Tibial nerve (tissue), 4 donors: ENCODE measurements at regions not wholly inside any gene's neighbourhood (a gene's known extent, or its start where the extent isn't known, plus 50 kb on each side); places are given as distances from the start of the nearest gene placed in this dataset.

Experiments used
- DNase-seq, 2 donors: peaks; one replicate each; pipeline ENCODE4 v3.0.0-alpha.2; 2019; ENCODE audit warnings: low spot score in 2 of 2
- H3K27ac ChIP-seq, 4 donors: fragments of 200-600 bp; sonication (generic) in 3 of 4; one replicate each; pipeline ENCODE4 v1.5.1; 2017 to 2019; ENCODE audit warnings: mild to moderate bottlenecking in 1 of 4
- H3K27me3 ChIP-seq, 2 donors: fragments of 200-600 bp; sonication (generic) in 1 of 2; one replicate each; pipeline versions ENCODE4 v1.5.1 to v1.6.0; 2017 to 2019
- H3K36me3 ChIP-seq, 3 donors: fragments of 200-600 bp; sonication (generic); one replicate each; pipeline ENCODE4 v1.5.1; 2018 to 2019
- H3K4me1 ChIP-seq, 4 donors: fragments of 200-600 bp; sonication (generic) in 3 of 4; one replicate each; pipeline ENCODE4 v1.5.1; 2017 to 2019
- H3K4me3 ChIP-seq, 4 donors: fragments of 200-600 bp; sonication (generic) in 3 of 4; one replicate each; pipeline ENCODE4 v1.5.1; 2017 to 2019; ENCODE audit warnings: mild to moderate bottlenecking in 1 of 4, moderate library complexity in 1 of 4
- H3K9me3 ChIP-seq, 4 donors: fragments of 200-600 bp; sonication (generic) in 3 of 4; one replicate each; pipeline ENCODE4 v1.5.1; 2017 to 2019
- CTCF ChIP-seq, 5 experiments: fragments of 200-600 bp in 3 of 5; fragments of 450-650 bp in 2 of 5; sonication (generic) in 3 of 5; IDR thresholded peaks; one replicate each; pipeline ENCODE4 v1.5.1; 2016 to 2019; ENCODE audit warnings: antibody characterized with exemption in 5 of 5, mild to moderate bottlenecking in 3 of 5, moderate library complexity in 2 of 5
- EP300 ChIP-seq, 2 donors: sonication (generic); formaldehyde crosslinking; IDR thresholded peaks; one replicate each; pipeline ENCODE4 v1.6.1; 2017; ENCODE audit warnings: antibody characterized with exemption in 2 of 2, mild to moderate bottlenecking in 1 of 2
- POLR2A ChIP-seq, 2 donors: fragments of 450-650 bp; IDR thresholded peaks; one replicate each; pipeline ENCODE4 v1.6.1; 2017; ENCODE audit warnings: antibody characterized with exemption in 2 of 2, mild to moderate bottlenecking in 2 of 2, moderate library complexity in 2 of 2
- WGBS, 2 donors: methylation state at CpG; one replicate each; pipeline ENCODE4 v1.1.5; 2018; 5-methylcytosine and 5-hydroxymethylcytosine counted together

- Histone ChIP-seq H3K27me3 (no peaks in the 10 kb centered on the region), H3K4me1 (no peaks in the 10 kb centered on the region), H3K36me3 (no peaks in the 10 kb centered on the region), H3K4me3 (no peak overlapping the region), H3K27ac (no peak overlapping the region), H3K9me3 (peaks cover 0 to 8% (median 0%) of the 10 kb centered on the region in 4 donors)
- TF ChIP-seq EP300 (IDR thresholded peaks at IDR 0.05) (no peak), POLR2A (IDR thresholded peaks at IDR 0.05) (no peak), CTCF (IDR thresholded peaks at IDR 0.05) (no peak)
- 67 to 68% methylated on average over 7 of the region's 7 CpGs for WGBS, 2 donors
- no peak for DNase-seq
Observed at GRCh38 chr3:105093371-105094252, 273.1 kb upstream of the ALCAM start.

DNA sequence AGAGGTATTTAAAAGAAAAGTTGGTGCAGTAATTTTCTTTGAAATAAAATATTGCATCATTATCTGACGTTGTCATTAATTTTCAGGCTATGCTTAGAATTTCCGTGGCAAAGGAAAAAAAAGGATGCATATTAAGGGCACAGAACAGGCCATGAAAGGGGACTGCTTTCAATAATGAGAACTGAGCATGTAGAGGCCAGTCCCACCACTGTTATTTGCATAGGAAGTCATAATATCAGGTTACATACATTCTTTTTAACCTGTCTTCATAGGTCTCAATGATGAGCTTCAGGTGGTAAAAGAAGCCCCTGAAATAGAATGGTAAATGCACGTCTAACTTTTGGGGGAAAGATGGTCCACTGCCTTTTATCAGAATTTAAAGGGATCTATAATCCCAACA, 272.1 kb upstream of the ALCAM start:
- no peak for DNase-seq
- WGBS, 2 donors, result 54 to 60% methylated on average over 3 of the region's 3 CpGs
- Histone ChIP-seq H3K27me3 (no peaks in the 10 kb centered on the region), H3K9me3 (peaks cover 0 to 8% (median 0%) of the 10 kb centered on the region in 4 donors), H3K4me1 (no peaks in the 10 kb centered on the region), H3K27ac (no peak overlapping the region), H3K36me3 (no peaks in the 10 kb centered on the region), H3K4me3 (no peak overlapping the region)
- TF ChIP-seq EP300 (IDR thresholded peaks at IDR 0.05) (no peak), CTCF (IDR thresholded peaks at IDR 0.05) (no peak), POLR2A (IDR thresholded peaks at IDR 0.05) (no peak)

- TF ChIP-seq CTCF (IDR thresholded peaks at IDR 0.05), result no peak
- TF ChIP-seq POLR2A (IDR thresholded peaks at IDR 0.05), result no peak
- 97% methylated on average over 3 of the region's 3 CpGs for WGBS, 2 donors
- Histone ChIP-seq H3K9me3 (peaks cover 0 to 8% (median 0%) of the 10 kb centered on the region in 4 donors), H3K4me1 (no peaks in the 10 kb centered on the region), H3K27ac (no peak overlapping the region), H3K27me3 (no peaks in the 10 kb centered on the region), H3K36me3 (no peaks in the 10 kb centered on the region), H3K4me3 (no peak overlapping the region)
- DNase-seq, result no peak
Observed at GRCh38 chr3:105096071-105096470, 270.6 kb upstream of the ALCAM start.

DNA sequence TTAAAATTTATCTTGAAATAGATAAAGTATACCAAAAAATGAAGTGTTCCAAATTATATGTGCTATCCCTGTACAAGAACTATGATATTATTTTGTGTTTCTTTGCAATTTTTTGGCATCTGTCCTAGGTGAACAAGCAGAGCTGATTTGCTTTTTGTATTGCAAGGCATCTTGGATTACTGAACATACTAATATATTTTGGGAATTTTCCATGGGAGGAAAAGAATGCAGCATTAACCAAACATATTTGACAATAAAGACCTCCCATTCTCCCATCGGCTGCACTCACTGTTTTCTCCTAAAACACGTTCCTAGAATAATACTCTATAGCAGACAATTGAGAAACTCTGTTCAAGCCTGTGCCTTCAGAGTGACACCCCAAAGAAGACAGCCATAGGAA, 265.1 kb upstream of the ALCAM start:
- TF ChIP-seq CTCF (IDR thresholded peaks at IDR 0.05), result no peak
- no peak for TF ChIP-seq EP300 (IDR thresholded peaks at IDR 0.05)
- no peak for TF ChIP-seq POLR2A (IDR thresholded peaks at IDR 0.05)
- no peaks in the 10 kb centered on the region for H3K36me3 ChIP-seq
- DNase-seq, result no peak
- WGBS, 2 donors, result 13 to 15% methylated on average over 2 of the region's 2 CpGs
- no peaks in the 10 kb centered on the region for H3K9me3 ChIP-seq
- no peak overlapping the region for H3K4me3 ChIP-seq
- H3K27me3 ChIP-seq, result no peaks in the 10 kb centered on the region
- H3K27ac ChIP-seq, result no peak overlapping the region
- H3K4me1 ChIP-seq, result no peaks in the 10 kb centered on the region

- TF ChIP-seq EP300 (IDR thresholded peaks at IDR 0.05), result no peak
- no peak for TF ChIP-seq POLR2A (IDR thresholded peaks at IDR 0.05)
- no peak for TF ChIP-seq CTCF (IDR thresholded peaks at IDR 0.05)
- no peaks in the 10 kb centered on the region for H3K4me1 ChIP-seq
- WGBS, 2 donors, result 90 to 93% methylated on average over 2 of the region's 2 CpGs
Observed at GRCh38 chr3:105103139-105103538, 263.6 kb upstream of the ALCAM start.

More at GRCh38 chr3:105103139-105103538, 263.6 kb upstream of the ALCAM start:
- Histone ChIP-seq H3K27me3 (no peaks in the 10 kb centered on the region), H3K4me3 (no peak overlapping the region), H3K36me3 (no peaks in the 10 kb centered on the region), H3K27ac (no peak overlapping the region), H3K9me3 (no peaks in the 10 kb centered on the region)
- no peak for DNase-seq
